Erythroblast (primary cell): ENCODE measurements at regions not wholly inside any gene's neighbourhood (a gene's known extent, or its start where the extent isn't known, plus 50 kb on each side); places are given as distances from the start of the nearest gene placed in this dataset.

Experiments
- GATA1 ChIP-seq: IDR thresholded peaks from 2 replicates; pipeline ENCODE4 v1.6.1; 2011; ENCODE audit warnings: low read depth, mild to moderate bottlenecking, control low read depth, low read length, moderate library complexity
- POLR2A ChIP-seq: IDR thresholded peaks from 2 replicates; pipeline ENCODE4 v1.6.1; 2011; ENCODE audit warnings: mild to moderate bottlenecking, low read length

DNA sequence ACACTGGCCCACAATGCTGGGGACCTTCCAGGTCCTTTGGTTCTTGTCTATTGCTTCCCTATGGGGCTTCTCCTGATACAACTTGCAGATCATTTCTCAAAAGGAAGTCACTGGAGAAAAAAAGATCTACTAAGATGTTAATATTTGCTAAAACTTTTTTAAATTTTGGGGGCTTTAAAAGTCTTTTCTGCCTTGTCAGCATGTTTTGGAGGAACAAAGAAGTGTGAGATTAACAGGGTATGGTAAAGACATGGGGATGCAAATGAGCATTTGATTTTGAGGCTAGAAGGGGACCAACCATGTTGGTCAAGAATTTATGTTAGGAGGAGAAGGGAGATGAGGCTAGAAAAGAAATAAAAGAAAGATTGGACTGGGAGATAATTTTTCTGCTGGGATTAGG lies 515.4 kb downstream of the HTR7 start:
- TF ChIP-seq POLR2A (no peak), GATA1 (no peak)
